Muscle of arm (tissue), 1 donor: ENCODE measurements at regions not wholly inside any gene's neighbourhood (a gene's known extent, or its start where the extent isn't known, plus 50 kb on each side); places are given as distances from the start of the nearest gene placed in this dataset.
A peak's percentile ranks its signal among the peaks of the same experiment; 100 is the strongest.

Experiments
- DNase-seq: peaks from one replicate; pipeline ENCODE4 v3.0.0-alpha.2; 2013

- DNase-seq = no peak
Observed at GRCh38 chr1:195828325-195828724, 779.9 kb downstream of the KCNT2 start.

DNA sequence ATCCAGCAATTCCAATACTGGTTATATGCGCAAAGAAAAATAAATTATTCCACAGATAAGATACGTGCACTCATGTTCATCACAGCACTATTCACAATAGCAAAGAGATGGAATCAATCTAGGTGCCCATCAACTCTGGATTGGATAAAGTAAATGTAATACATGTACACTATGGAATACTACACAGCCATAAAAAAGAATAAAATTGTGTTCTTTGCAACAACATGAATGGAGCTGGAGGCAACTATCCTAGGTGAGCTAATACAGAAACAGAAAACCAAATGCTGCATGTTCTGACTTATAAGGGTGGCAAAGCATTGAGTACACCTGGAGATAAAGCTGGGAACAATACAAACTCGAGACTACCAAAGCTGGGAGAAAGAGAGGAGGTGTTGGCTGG is 787.3 kb downstream of the KCNT2 start:
- DNase-seq = no peak

- no peak for DNase-seq
Observed at GRCh38 chr1:195806060-195806459, 802.2 kb downstream of the KCNT2 start.

DNA sequence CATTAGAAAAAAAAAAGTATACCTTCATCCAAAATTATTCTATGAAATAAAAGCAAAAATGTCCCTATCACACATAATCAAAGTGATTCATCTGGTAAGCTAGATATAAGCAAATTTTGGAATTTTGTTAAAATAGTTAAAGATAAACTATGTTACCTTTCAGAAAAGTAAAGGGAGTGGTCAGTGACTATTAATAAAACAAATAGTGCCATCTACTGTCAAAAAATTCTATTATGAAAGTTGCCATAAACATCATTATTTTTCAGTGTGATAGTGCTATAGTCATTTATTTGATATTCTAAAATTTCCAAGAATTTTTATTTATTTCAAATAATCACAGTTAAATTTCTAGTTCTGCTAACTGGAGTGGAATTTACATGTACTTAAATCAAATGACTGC is 803.7 kb downstream of the KCNT2 start:
- no peak for DNase-seq

- DNase-seq = no peak
Observed at GRCh38 chr1:195799016-195799415, 809.2 kb downstream of the KCNT2 start.

GRCh38 chr1:195794225-195794624 is 814.0 kb downstream of the KCNT2 start:
- DNase-seq = no peak

- no peak for DNase-seq
Observed at GRCh38 chr1:195791796-195792195, 816.4 kb downstream of the KCNT2 start.

GRCh38 chr1:195790514-195791168 is 817.6 kb downstream of the KCNT2 start:
- DNase-seq = no peak

GRCh38 chr1:195789321-195789720 is 818.9 kb downstream of the KCNT2 start:
- peak; percentile 72 for DNase-seq

GRCh38 chr1:195788721-195789120 is 819.5 kb downstream of the KCNT2 start:
- no peak for DNase-seq

GRCh38 chr1:195785830-195786229 is 822.4 kb downstream of the KCNT2 start:
- DNase-seq = no peak

DNA sequence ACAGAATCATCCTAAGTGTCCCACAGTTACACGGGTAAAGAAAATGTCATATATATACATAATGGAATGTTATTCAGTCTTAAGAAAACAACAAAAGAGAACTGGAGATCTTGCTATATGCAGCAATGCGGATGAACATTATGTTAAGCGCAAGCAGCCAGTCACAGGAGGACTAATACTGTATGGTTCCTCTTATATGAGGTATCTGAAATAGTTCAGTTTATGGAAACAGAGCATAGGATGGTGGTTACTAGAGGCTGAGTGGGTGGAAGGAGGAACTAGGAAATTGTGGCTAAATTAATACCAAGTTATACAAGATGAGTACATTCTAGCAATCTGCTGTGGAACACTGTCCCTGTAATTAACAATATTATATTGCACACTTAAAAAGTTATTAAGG is 834.3 kb downstream of the KCNT2 start:
- DNase-seq = no peak

DNA sequence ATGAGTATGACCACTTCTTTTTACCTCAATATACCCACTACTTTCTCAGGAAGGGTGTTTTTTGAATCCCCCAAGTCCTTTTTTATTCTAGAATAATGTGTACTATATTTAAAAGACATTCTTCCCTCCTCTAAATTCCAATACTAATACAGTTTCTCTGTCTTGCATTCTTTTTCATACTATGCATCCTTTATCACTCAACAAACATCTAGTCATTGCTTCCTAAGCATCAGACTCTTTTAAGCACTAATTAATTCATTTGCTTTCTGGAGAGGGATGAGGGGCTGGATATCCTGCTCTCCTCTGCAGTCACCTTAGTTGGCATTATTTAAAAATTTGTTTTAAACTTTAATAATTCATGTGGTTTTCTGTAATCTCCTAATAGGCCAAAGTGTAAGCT is 838.8 kb downstream of the KCNT2 start:
- DNase-seq = no peak

GRCh38 chr1:195768936-195769335 is 839.3 kb downstream of the KCNT2 start:
- DNase-seq = no peak

GRCh38 chr1:195768377-195768776 is 839.9 kb downstream of the KCNT2 start:
- DNase-seq = no peak

DNA sequence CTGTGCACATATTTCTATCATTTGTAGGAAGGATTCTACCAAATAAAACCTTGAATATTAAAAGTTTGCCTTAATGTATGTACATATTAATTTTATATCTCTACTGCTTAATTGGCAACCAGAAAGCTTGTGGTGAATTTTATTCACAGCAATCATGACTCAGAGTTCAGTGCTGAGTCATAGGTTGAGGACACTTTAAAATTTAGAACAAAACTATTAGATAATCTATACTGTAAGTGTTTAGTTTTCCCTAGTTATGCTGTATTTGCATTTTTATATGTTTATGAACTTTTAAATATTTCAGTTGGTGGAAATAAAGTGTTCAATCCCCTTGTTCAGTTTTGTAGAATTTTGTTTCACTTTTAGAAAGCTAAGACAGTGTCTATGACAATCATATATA is 841.5 kb downstream of the KCNT2 start:
- no peak for DNase-seq

- DNase-seq = no peak
Observed at GRCh38 chr1:195765099-195765498, 843.1 kb downstream of the KCNT2 start.

- DNase-seq = no peak
Observed at GRCh38 chr1:195763907-195764374, 844.3 kb downstream of the KCNT2 start.

- no peak for DNase-seq
Observed at GRCh38 chr1:195763146-195763906, 844.9 kb downstream of the KCNT2 start.

DNA sequence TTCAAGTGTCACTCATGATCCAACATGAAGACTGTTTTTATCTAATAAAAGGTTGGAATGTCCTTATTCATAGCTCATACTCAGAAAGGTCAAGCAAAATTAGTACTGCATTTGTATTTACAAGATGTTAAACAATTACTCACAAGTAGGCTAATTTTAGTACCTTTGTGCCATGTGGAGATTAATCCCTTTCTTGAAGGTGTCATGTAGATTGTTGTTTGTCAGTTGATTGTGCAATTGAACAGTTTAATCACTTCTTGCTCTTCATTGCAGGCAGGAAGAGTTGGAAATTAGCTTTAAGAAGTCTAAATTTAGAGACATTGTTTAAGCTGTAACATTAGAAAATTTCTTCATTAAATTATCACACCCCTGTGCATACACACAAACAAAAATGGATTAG is 847.1 kb downstream of the KCNT2 start:
- DNase-seq = no peak

DNA sequence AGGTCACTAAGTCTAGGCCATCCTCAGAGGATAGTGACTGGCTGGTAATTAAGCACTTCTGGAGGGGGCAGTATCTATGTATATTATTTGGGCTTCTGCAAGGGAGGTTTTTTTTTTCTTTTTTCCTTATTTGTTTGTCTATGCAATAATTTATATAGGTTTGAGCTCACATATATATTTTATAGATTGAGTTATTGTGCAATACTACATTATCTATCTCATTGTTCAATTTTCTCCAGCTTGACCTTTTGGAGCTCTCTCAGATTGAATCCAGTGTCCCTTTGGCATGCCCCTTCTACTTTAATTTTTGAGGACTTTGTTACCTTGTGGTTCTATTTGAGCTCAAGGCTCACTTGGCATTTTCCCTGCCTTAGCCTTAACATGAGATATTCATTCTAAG is 852.1 kb downstream of the KCNT2 start:
- DNase-seq = no peak

- no peak for DNase-seq
Observed at GRCh38 chr1:195754874-195755273, 853.4 kb downstream of the KCNT2 start.

GRCh38 chr1:195754303-195754702 is 853.9 kb downstream of the KCNT2 start:
- no peak for DNase-seq

DNA sequence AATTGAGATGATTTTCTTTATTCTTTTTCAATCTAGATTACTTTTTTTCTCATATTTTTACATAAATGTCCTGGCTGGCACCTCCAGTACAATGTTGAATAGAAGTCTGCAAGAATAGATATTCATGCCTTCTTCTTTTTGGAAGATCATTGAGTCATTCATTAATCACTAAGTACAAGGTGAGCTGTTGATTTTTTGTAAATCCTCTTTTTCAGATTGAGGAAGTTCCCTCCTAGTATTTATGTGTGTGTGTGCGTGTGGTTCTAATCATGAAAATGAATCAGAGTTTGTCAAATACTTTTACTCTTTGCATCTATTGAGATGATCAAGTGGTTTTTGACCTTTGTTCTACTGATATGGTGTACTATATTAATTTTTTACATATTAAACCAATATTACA is 859.3 kb downstream of the KCNT2 start:
- no peak for DNase-seq
